ENCODE measurements at regions not wholly inside any gene's neighbourhood (a gene's known extent, or its start where the extent isn't known, plus 50 kb on each side); places are given as distances from the start of the nearest gene placed in this dataset.

DNA sequence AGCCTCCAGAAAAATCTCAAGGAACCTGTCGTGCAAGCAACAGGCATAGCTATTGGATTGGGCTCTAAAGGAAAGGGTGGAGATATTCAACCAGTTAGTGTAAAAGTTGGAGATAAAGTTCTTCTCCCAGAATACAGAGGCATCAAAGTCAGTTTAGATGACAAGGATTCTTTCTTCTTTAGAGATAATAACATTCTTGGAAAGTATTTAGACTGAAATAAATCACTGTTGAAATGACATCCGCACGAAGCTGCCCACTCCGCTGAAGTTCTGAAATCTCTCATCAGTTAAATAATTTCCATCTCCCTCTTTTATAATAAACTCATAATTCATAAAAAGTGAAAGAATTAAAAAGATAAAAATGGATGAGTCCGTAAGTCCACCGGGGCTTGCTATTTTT is 1354.9 kb upstream of the TMEM132C start:
- no peak overlapping the region for H4K8ac ChIP-seq (ENCODE audit: extremely low read depth, insufficient read depth, low read length)
- H3K23me2 ChIP-seq (ENCODE audit: low read depth, low read length) = no peaks in the 10 kb centered on the region
- H2BK120ac ChIP-seq (replicated peaks; ENCODE audit: low read depth, low read length) = no peak overlapping the region
- no peaks in the 10 kb centered on the region for H3K9me3 ChIP-seq (ENCODE audit: insufficient read depth in 2 of 2, low read depth in 1 of 2, low read length in 1 of 2)
- no peaks in the 10 kb centered on the region for H3K79me1 ChIP-seq (ENCODE audit: low read depth, low read length)
- no peak overlapping the region for H4K5ac ChIP-seq (ENCODE audit: insufficient read length, low read depth, low read length)
- no peak overlapping the region for H2BK5ac ChIP-seq (ENCODE audit: low read depth, low read length)
- H3K56ac ChIP-seq (replicated peaks; ENCODE audit: insufficient read length, low read depth, low read length) = no peak overlapping the region
- DNase-seq (ENCODE audit: low read depth in 1 of 2, low spot score in 2 of 2) = no peak
- no peak overlapping the region for H3K9ac ChIP-seq (replicated peaks in 1 of 4; ENCODE audit: extremely low read depth in 1 of 4, low read depth in 3 of 4, low read length in 3 of 4)
- H3K18ac ChIP-seq (ENCODE audit: extremely low read depth, low read length) = no peak overlapping the region
- CTCF ChIA-PET (ENCODE audit: partially characterized antibody) = no interaction called here
- no peak overlapping the region for H2AK5ac ChIP-seq (ENCODE audit: low read depth, low read length)
- FAIRE-seq = no peak
- H4K20me1 ChIP-seq (replicated peaks in 1 of 2; ENCODE audit: control insufficient read depth in 1 of 2, insufficient read depth in 2 of 2, low read length in 2 of 2) = no peaks in the 10 kb centered on the region
- no peaks in the 10 kb centered on the region for H3K27me3 ChIP-seq (replicated peaks in 1 of 4; ENCODE audit: control insufficient read depth in 3 of 4, extremely low read depth in 1 of 4, insufficient read depth in 3 of 4, low read length in 3 of 4)
- POLR2A ChIA-PET (ENCODE audit: partially characterized antibody) = no interaction called here
- H2BK15ac ChIP-seq (ENCODE audit: low read length) = no peak overlapping the region
- H2AFZ ChIP-seq (ENCODE audit: low read length) = no peak overlapping the region
- no peak overlapping the region for H3K4me3 ChIP-seq (ENCODE audit: extremely low read depth in 1 of 4, insufficient read depth in 2 of 4, low read depth in 3 of 4, low read length in 4 of 4)
- H3K4me2 ChIP-seq (ENCODE audit: insufficient read depth in 1 of 2, low read depth in 2 of 2, low read length in 2 of 2) = no peak overlapping the region
- H4K91ac ChIP-seq (replicated peaks; ENCODE audit: insufficient read length, low read length) = no peak overlapping the region
- H3K27ac ChIP-seq (ENCODE audit: low read depth, low read length) = no peak overlapping the region
- no peaks in the 10 kb centered on the region for H3K36me3 ChIP-seq (ENCODE audit: control insufficient read depth in 2 of 4, insufficient read depth in 4 of 4, low read length in 3 of 4)
- H3K4me1 ChIP-seq (replicated peaks in 1 of 4; ENCODE audit: control insufficient read depth in 3 of 4, insufficient read depth in 4 of 4, low read length in 3 of 4) = no peaks in the 10 kb centered on the region; a peak in 2 of 7 replicates
- WGBS, 2 experiments (ENCODE audit: extremely low coverage in 1 of 2, insufficient coverage in 1 of 2, insufficient read length in 1 of 2, insufficient replicate concordance in 2 of 2, low coverage in 1 of 2, low lambda C conversion rate in 2 of 2, missing lambda C conversion rate in 1 of 2) = 95% methylated on average over 6 of the region's 6 CpGs; no CpG with 5 or more reads in 1 of the 2 experiments
- H2BK20ac ChIP-seq (ENCODE audit: low read length) = no peak overlapping the region
- H3K14ac ChIP-seq (ENCODE audit: insufficient read length) = no peak overlapping the region
- H2BK12ac ChIP-seq (ENCODE audit: low read depth, low read length) = no peak overlapping the region
- H3K79me2 ChIP-seq (ENCODE audit: control insufficient read depth in 1 of 2, insufficient read depth in 2 of 2, low read length in 2 of 2) = no peaks in the 10 kb centered on the region
- H3K4ac ChIP-seq (replicated peaks; ENCODE audit: insufficient read length, low read depth, low read length) = no peak overlapping the region
- no peak overlapping the region for H3K23ac ChIP-seq (ENCODE audit: insufficient read length)
- no peak for TF ChIP-seq SAP30 (IDR thresholded peaks at IDR 0.05; ENCODE audit: insufficient read depth, insufficient replicate concordance, low read length)
- no peak for TF ChIP-seq CREB1 (IDR thresholded peaks at IDR 0.05)
- TF ChIP-seq JUN (IDR thresholded peaks at IDR 0.05; ENCODE audit: low read depth, low read length) = no peak
- no peak for TF ChIP-seq TCF12 (IDR thresholded peaks at IDR 0.05; ENCODE audit: low read depth, low read length)
- no peak for TF ChIP-seq EP300 (IDR thresholded peaks at IDR 0.05; ENCODE audit: borderline replicate concordance in 1 of 2, low read depth in 2 of 2, low read length in 2 of 2)
- TF ChIP-seq HDAC2 (IDR thresholded peaks at IDR 0.05; ENCODE audit: borderline replicate concordance in 1 of 2, low read depth in 2 of 2, low read length in 2 of 2) = no peak
- no peak for TF ChIP-seq RFX5 (IDR thresholded peaks at IDR 0.05; ENCODE audit: borderline replicate concordance, low read depth, low read length)
- no peak for TF ChIP-seq TEAD4 (IDR thresholded peaks at IDR 0.05; ENCODE audit: low read depth, low read length)
- TF ChIP-seq SP1 (IDR thresholded peaks at IDR 0.05; ENCODE audit: low read depth, low read length) = no peak
- no peak for TF ChIP-seq YY1 (IDR thresholded peaks at IDR 0.05; ENCODE audit: low read depth, low read length)
- no peak for TF ChIP-seq SUZ12 (IDR thresholded peaks at IDR 0.05; ENCODE audit: low read length)
- TF ChIP-seq JUND (IDR thresholded peaks at IDR 0.05; ENCODE audit: low read length) = no peak
- no peak for TF ChIP-seq POU5F1 (IDR thresholded peaks at IDR 0.05; ENCODE audit: low read depth, low read length)
- TF ChIP-seq NANOG (IDR thresholded peaks at IDR 0.05; ENCODE audit: insufficient read depth, low read depth, low read length, poor library complexity, severe bottlenecking) = no peak
- TF ChIP-seq, protein P1, sequence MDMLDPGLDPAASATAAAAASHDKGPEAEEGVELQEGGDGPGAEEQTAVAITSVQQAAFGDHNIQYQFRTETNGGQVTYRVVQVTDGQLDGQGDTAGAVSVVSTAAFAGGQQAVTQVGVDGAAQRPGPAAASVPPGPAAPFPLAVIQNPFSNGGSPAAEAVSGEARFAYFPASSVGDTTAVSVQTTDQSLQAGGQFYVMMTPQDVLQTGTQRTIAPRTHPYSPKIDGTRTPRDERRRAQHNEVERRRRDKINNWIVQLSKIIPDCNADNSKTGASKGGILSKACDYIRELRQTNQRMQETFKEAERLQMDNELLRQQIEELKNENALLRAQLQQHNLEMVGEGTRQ (IDR thresholded peaks at IDR 0.05; ENCODE audit: low read length) = no peak
